IMR-90 (cell line): ENCODE measurements at regions not wholly inside any gene's neighbourhood (a gene's known extent, or its start where the extent isn't known, plus 50 kb on each side); places are given as distances from the start of the nearest gene placed in this dataset.

Source experiments
- BHLHE40 ChIP-seq: fragments of 150-350 bp; IDR thresholded peaks from 2 replicates; pipeline ENCODE4 v1.6.1; 2016; ENCODE audit warnings: mild to moderate bottlenecking, low read depth, low read length
- CEBPB ChIP-seq: IDR thresholded peaks from 2 replicates; pipeline ENCODE4 v1.6.1; 2012; ENCODE audit warnings: low read depth, low read length, improper control_type of control experiment
- CHD1 ChIP-seq: IDR thresholded peaks from 2 replicates; pipeline ENCODE4 v1.6.1; 2012; ENCODE audit warnings: low read depth, low read length, improper control_type of control experiment
- CTCF ChIP-seq: conservative IDR thresholded peaks from 2 replicates; pipeline ENCODE4 v1.5.1; 2012; ENCODE audit warnings: mild to moderate bottlenecking, low read depth, low read length, improper control_type of control experiment
- ELK1 ChIP-seq: fragments of 150-350 bp; IDR thresholded peaks from 2 replicates; pipeline ENCODE4 v1.6.1; 2016; ENCODE audit warnings: low read depth, mild to moderate bottlenecking, low read length, moderate library complexity, borderline replicate concordance
- MAFK ChIP-seq: IDR thresholded peaks from 2 replicates; pipeline ENCODE4 v1.6.1; 2012; ENCODE audit warnings: low read depth, low read length, improper control_type of control experiment
- POLR2A ChIP-seq: IDR thresholded peaks from 2 replicates; pipeline ENCODE4 v1.6.1; 2012; ENCODE audit warnings: mild to moderate bottlenecking, low read depth, low read length
- RAD21 ChIP-seq: IDR thresholded peaks from 2 replicates; pipeline ENCODE4 v1.6.1; 2012; ENCODE audit warnings: low read length, improper control_type of control experiment
- RCOR1 ChIP-seq: IDR thresholded peaks from 2 replicates; pipeline ENCODE4 v1.6.1; 2012; ENCODE audit warnings: mild to moderate bottlenecking, low read length, improper control_type of control experiment; ENCODE audit not compliant: insufficient replicate concordance
- RFX5 ChIP-seq: IDR thresholded peaks from 2 replicates; pipeline ENCODE4 v1.8.0; 2012; ENCODE audit warnings: low read depth, mild to moderate bottlenecking, low read length, moderate library complexity
- SMC3 ChIP-seq: fragments of 150-350 bp; IDR thresholded peaks from 2 replicates; pipeline ENCODE4 v1.6.1; 2016; ENCODE audit warnings: low read depth, mild to moderate bottlenecking, antibody characterized with exemption, low read length, moderate library complexity
- TF ChIP-seq, protein P1 (sequence below): fragments of 150-350 bp; IDR thresholded peaks from 2 replicates; pipeline ENCODE4 v1.6.1; 2017; ENCODE audit warnings: mild to moderate bottlenecking, antibody characterized with exemption, low read length, low read depth

GRCh38 chr4:176882206-176882605 is 89.5 kb upstream of the VEGFC start:
- no peak for TF ChIP-seq MAFK
- TF ChIP-seq CTCF: no peak
- no peak for TF ChIP-seq CEBPB
- no peak for TF ChIP-seq BHLHE40
- TF ChIP-seq CHD1: no peak
- TF ChIP-seq POLR2A: no peak
- TF ChIP-seq SMC3: no peak
- no peak for TF ChIP-seq RFX5
- TF ChIP-seq RAD21: no peak
- no peak for TF ChIP-seq RCOR1
- TF ChIP-seq ELK1: no peak
- TF ChIP-seq, protein P1, sequence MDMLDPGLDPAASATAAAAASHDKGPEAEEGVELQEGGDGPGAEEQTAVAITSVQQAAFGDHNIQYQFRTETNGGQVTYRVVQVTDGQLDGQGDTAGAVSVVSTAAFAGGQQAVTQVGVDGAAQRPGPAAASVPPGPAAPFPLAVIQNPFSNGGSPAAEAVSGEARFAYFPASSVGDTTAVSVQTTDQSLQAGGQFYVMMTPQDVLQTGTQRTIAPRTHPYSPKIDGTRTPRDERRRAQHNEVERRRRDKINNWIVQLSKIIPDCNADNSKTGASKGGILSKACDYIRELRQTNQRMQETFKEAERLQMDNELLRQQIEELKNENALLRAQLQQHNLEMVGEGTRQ: no peak
